ENCODE measurements at regions not wholly inside any gene's neighbourhood (a gene's known extent, or its start where the extent isn't known, plus 50 kb on each side); places are given as distances from the start of the nearest gene placed in this dataset.
"Not testable (repeated sequence)": the region's sequence is repeated elsewhere in the genome, so short reads cannot be mapped to it uniquely, and the experiment has no call there.

DNA sequence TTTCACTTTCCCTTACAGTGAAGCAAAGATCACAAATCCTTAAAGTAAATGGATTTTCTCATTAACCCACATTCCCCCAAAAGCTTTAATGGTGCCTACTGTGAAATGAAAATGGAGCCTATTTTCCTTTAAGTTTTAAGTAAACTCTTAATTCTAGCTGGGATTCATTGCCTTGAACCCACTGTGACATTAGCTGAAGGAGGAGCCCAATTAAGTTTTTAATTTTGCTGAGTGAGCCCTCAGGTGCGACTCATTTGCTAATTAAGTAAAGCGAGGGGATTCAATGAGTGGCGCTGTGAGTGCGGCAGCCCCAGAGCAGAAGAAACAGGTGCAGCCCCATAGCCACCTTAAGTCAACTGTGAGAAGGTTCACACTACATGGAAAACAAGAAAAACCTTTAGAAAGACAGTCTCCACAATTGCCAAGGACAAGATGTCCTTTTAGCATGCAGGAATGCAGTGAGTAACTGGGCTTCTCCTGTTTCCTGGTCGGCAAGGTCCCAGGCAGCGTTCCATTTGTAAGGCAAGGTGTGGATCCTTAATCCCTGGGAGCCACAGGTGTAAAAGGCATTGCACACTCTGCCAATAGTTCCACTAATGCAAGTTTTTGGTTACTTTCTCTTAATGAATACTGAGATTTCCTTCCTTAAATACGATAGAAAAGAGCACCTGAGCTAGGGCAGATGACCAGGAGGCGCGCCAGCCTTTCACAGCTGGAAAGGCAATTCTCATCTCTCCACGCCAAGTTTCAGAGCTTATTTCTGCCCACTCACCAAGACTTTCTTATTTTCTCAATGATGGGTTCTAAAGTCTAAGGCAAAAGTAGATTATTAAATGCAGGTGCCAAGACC, 87.7 kb downstream of the TMEM18 start:
- Histone ChIP-seq H3K27ac (no peak overlapping the region), H3K4me1 (peaks cover 17 to 26% (median 17%) of the 10 kb centered on the region in 10 experiments), H3K4me3 (no peak overlapping the region), H3K4me2 (no peak overlapping the region), H3K36me3 (no peaks in the 10 kb centered on the region), H3K9ac (no peak overlapping the region), H3K9me3 (replicated peaks in 1 of 11) (no peaks in the 10 kb centered on the region), H3K27me3 (peaks cover 0 to 7% (median 0%) of the 10 kb centered on the region in 11 experiments; a peak in 1 of 22 replicates), H4K20me1 (peaks cover 0 to 5% (median 0%) of the 10 kb centered on the region in 11 experiments; a peak in 2 of 22 replicates)
- no peak for TF ChIP-seq Cebpa-rat (IDR thresholded peaks at IDR 0.05)

- Histone ChIP-seq H4K20me1 (peaks cover 0 to 6% (median 0%) of the 10 kb centered on the region in 11 experiments; a peak in 2 of 22 replicates), H3K4me2 (no peak overlapping the region), H3K9ac (no peak overlapping the region), H3K9me3 (replicated peaks in 1 of 11) (no peaks in the 10 kb centered on the region), H3K4me3 (no peak overlapping the region), H3K27ac (no peak overlapping the region), H3K36me3 (no peaks in the 10 kb centered on the region), H3K27me3 (peaks cover 0 to 7% (median 0%) of the 10 kb centered on the region in 11 experiments; a peak in 1 of 22 replicates), H3K4me1 (peaks cover 17 to 29% (median 19%) of the 10 kb centered on the region in 10 experiments)
- no peak for TF ChIP-seq Cebpa-rat (IDR thresholded peaks at IDR 0.05)
Observed at GRCh38 chr2:588074-588645, 89.0 kb downstream of the TMEM18 start.

DNA sequence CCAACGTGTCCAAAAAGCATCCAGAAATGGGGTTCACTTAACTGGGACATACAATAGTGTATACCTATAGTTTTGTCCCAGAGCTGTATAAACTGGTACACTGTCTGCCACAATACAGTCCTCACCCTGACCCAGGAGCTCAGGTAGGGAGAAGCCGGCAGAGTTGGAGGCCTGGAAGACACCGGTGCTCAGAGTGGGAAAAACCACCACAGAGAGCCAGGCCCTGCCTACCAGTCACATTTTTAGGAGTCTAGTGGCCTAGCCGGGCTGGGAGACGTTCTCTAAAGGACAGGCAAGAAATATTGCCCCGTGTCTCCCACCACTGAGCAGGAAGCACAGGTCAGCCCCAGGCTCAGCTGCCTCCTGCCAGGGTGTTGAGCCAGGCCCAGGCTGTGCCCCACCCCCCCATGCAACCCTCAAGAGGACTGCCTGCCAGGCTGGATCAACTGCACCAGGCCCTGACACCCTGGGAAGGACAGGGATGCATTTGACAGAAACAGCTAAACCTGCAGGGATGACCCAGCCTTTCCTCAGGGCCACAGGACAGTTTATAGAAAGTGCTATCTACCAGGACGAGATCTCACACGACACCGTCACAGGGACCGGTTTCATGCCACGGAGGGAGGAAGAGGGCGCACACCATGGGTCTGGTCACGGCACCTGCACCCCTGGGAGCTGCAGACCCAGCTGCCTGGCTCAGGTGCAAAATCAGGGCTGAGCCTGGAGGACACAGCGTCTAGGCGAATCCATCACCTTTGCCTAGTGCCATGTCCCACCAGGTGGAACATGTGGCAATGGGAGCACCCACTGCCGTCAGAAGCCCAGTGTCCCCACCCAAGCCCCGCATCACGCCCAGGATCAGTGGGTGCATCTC, 89.9 kb downstream of the TMEM18 start:
- peaks cover 0 to 7% (median 0%) of the 10 kb centered on the region in 11 experiments; a peak in 1 of 22 replicates for H3K27me3 ChIP-seq
- H3K27ac ChIP-seq, result no peak overlapping the region

GRCh38 chr2:586641-587076, 90.5 kb downstream of the TMEM18 start:
- TF ChIP-seq Cebpa-rat (IDR thresholded peaks at IDR 0.05), result no peak
- peaks cover 17 to 29% (median 19%) of the 10 kb centered on the region in 10 experiments for H3K4me1 ChIP-seq

More for the DNA sequence above, 89.9 kb downstream of the TMEM18 start:
- peaks cover 17 to 29% (median 19%) of the 10 kb centered on the region in 10 experiments for H3K4me1 ChIP-seq
- H3K4me2 ChIP-seq, result peak overlapping the region in 4 of 11 experiments; percentile 2 to 26 (median 12); a peak in 3 of 22 replicates
- no peak overlapping the region for H3K4me3 ChIP-seq
- no peaks in the 10 kb centered on the region for H3K36me3 ChIP-seq
- no peak for TF ChIP-seq Cebpa-rat (IDR thresholded peaks at IDR 0.05)
- peaks cover 0 to 6% (median 0%) of the 10 kb centered on the region in 11 experiments; a peak in 3 of 22 replicates for H4K20me1 ChIP-seq
- no peak overlapping the region for H3K9ac ChIP-seq
- H3K9me3 ChIP-seq (replicated peaks in 1 of 11), result no peaks in the 10 kb centered on the region

DNA sequence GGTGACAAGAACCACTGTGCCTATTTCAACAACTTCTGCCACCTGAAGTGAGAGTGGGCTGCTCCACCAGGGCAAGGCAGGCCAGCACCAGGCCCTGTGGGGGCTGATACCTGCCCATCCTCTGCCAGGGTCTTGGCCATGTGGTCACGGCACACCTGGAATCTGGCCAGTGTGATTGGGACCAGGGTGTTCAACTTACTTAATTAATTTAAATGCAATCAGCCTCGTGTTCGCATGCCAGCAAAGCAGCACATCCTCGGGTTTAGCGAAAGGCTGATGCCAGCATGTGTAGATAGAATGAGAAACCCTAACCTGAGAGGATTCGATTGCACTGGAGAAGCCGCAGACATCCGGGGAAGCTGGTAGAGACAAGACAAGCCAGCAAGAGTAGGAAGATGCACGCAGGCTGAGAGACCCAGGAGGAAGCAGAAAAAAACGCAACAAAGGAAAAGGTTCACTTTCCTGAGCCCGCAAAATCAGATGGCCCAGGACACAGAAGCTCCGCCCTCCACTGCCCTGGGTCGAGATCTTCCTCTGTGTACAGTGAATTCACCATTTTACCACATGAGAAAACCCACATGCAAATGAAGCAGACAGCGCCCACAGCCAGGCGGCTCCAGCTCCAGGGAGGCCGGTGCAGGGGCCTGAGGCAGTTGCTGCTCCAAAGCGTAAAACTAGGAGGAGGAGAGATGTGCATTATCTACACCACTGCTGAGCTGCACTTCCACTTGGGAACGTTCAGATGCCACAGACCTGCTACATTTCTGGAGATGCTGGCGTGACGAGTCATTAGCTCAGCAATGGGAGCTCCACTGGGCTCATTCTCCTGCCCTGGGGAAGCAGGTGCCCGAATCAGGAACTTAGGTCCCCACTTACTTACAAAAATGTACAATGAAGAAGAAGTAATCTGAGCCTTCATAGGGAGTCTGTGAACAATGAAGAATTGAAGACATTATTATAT, 92.1 kb downstream of the TMEM18 start:
- H4K20me1 ChIP-seq, result peaks cover 0 to 6% (median 0%) of the 10 kb centered on the region in 11 experiments; a peak in 3 of 22 replicates
- H3K9ac ChIP-seq, result peak overlapping the region in 8 of 11 experiments; percentile 2 to 48 (median 18); a peak in 7 of 22 replicates
- no peaks in the 10 kb centered on the region for H3K9me3 ChIP-seq (replicated peaks in 1 of 11)
- peaks cover 17 to 34% (median 19%) of the 10 kb centered on the region in 10 experiments for H3K4me1 ChIP-seq
- H3K4me2 ChIP-seq, result peak overlapping the region; percentile 64 to 94 (median 82)
- no peaks in the 10 kb centered on the region for H3K36me3 ChIP-seq
- peak overlapping the region in 5 of 10 experiments; percentile 12 to 51 (median 29); a peak in 8 of 20 replicates for H3K4me3 ChIP-seq
- no peak overlapping the region; a peak in 1 of 22 replicates for H3K27ac ChIP-seq
- no peak for TF ChIP-seq Cebpa-rat (IDR thresholded peaks at IDR 0.05)
- peaks cover 0 to 7% (median 0%) of the 10 kb centered on the region in 11 experiments; a peak in 1 of 22 replicates for H3K27me3 ChIP-seq

More at GRCh38 chr2:586641-587076, 90.5 kb downstream of the TMEM18 start:
- Histone ChIP-seq H3K9ac (no peak overlapping the region; a peak in 1 of 22 replicates), H3K4me3 (no peak overlapping the region), H3K9me3 (replicated peaks in 1 of 11) (no peaks in the 10 kb centered on the region), H4K20me1 (peaks cover 0 to 6% (median 0%) of the 10 kb centered on the region in 11 experiments; a peak in 3 of 22 replicates), H3K27me3 (peaks cover 0 to 7% (median 0%) of the 10 kb centered on the region in 11 experiments; a peak in 1 of 22 replicates), H3K27ac (no peak overlapping the region), H3K36me3 (no peaks in the 10 kb centered on the region), H3K4me2 (no peak overlapping the region)

DNA sequence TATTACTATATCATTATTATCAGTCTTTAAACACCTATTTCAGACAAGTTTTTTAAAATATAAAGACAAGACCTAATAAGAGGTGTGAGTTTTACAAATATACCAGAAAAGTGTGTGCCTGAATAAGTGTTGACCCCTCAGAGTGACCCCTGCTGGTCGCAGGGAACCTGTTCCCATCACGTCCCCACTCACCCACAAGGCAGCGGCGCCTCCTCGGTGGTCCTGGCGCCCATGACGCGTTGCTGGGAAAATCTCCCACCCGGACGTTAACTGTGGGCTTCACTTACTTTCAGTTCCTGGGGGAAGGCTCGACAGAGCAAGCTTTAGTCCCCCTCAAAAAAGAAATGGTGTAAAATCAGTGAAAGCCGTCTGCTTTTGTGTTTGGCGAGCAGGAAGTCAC, 93.5 kb downstream of the TMEM18 start:
- H3K36me3 ChIP-seq, result no peaks in the 10 kb centered on the region
- H3K9me3 ChIP-seq (replicated peaks in 1 of 11), result no peaks in the 10 kb centered on the region
- H3K9ac ChIP-seq, result no peak overlapping the region
- no peak for TF ChIP-seq Cebpa-rat (IDR thresholded peaks at IDR 0.05)
- H3K27ac ChIP-seq, result no peak overlapping the region
- peaks cover 0 to 6% (median 0%) of the 10 kb centered on the region in 11 experiments; a peak in 3 of 22 replicates for H4K20me1 ChIP-seq
- H3K4me3 ChIP-seq, result no peak overlapping the region
- peaks cover 17 to 40% (median 19%) of the 10 kb centered on the region in 10 experiments for H3K4me1 ChIP-seq
- H3K4me2 ChIP-seq, result 0 out of 22 replicates have a peak overlapping the region, but pooled peaks of 1 of the 11 experiments have one; percentile 5
- H3K27me3 ChIP-seq, result peaks cover 0 to 7% (median 0%) of the 10 kb centered on the region in 11 experiments; a peak in 1 of 22 replicates

GRCh38 chr2:582792-583528, 94.2 kb downstream of the TMEM18 start:
- Histone ChIP-seq H4K20me1 (peaks cover 0 to 6% (median 0%) of the 10 kb centered on the region in 11 experiments; a peak in 3 of 22 replicates), H3K4me2 (no peak overlapping the region), H3K4me1 (peaks cover 17 to 40% (median 19%) of the 10 kb centered on the region in 10 experiments), H3K27me3 (peaks cover 0 to 7% (median 0%) of the 10 kb centered on the region in 11 experiments; a peak in 1 of 22 replicates), H3K4me3 (no peak overlapping the region), H3K36me3 (no peaks in the 10 kb centered on the region), H3K9me3 (replicated peaks in 1 of 11) (0 out of 22 replicates have a peak, but pooled peaks cover 0 to 4% (median 0%) of the 10 kb centered on the region in 11 experiments), H3K27ac (no peak overlapping the region), H3K9ac (no peak overlapping the region)
- TF ChIP-seq Cebpa-rat (IDR thresholded peaks at IDR 0.05), result no peak

- H3K9ac ChIP-seq; H3K27me3 ChIP-seq; H3K9me3 ChIP-seq (replicated peaks in 1 of 11); H3K27ac ChIP-seq; H3K36me3 ChIP-seq; H4K20me1 ChIP-seq; H3K4me2 ChIP-seq; H3K4me3 ChIP-seq: not testable (repeated sequence)
- H3K4me1 ChIP-seq, result peaks cover 17 to 36% (median 19%) of the 10 kb centered on the region in 10 experiments
Observed at GRCh38 chr2:582289-582688, 94.9 kb downstream of the TMEM18 start.
